Endothelial cell of umbilical vein (primary cell): ENCODE measurements at regions not wholly inside any gene's neighbourhood (a gene's known extent, or its start where the extent isn't known, plus 50 kb on each side); places are given as distances from the start of the nearest gene placed in this dataset.

Experiments used
- BruUV-seq: library from RNA; stranded (reverse); fragments of 400-500 nt; replicated peaks from 2 replicates; lab custom pipeline; 2021; lab: Mats Ljungman, UMichigan
- CTCF ChIA-PET: fragments of 300-600, 350-600 bp; sonication (Branson Sonifier 250); formaldehyde crosslinking; loops from one replicate; lab custom pipeline; 2021; ENCODE audit warnings: antibody characterized with exemption, inconsistent platforms; lab: Charles Lee
- POLR2A ChIA-PET: fragments of 300-600, 350-600 bp; sonication (Branson Sonifier 250); formaldehyde crosslinking; loops from one replicate; lab custom pipeline; 2021; ENCODE audit warnings: antibody characterized with exemption, inconsistent platforms; lab: Charles Lee
- DNase-seq: peaks from one replicate; pipeline ENCODE4 v3.0.0-alpha.2; 2011; ENCODE audit warnings: low read depth, low spot score
- FAIRE-seq: peaks from 2 replicates; lab custom pipeline; 2011; peaks lifted over from hg19 to GRCh38; lab: Jason Lieb, UNC
- H2AFZ ChIP-seq: 2 replicates; pipeline ENCODE4 v1.6.0; 2012; ENCODE audit warnings: low read depth, low read length, control low read depth, inconsistent platforms
- H3K27ac ChIP-seq: 2 replicates; pipeline ENCODE4 v1.5.1; 2011; ENCODE audit warnings: low read depth, mild to moderate bottlenecking, control low read depth, low read length, moderate library complexity; ENCODE audit not compliant: insufficient read depth
- H3K27me3 ChIP-seq, 2 experiments: 2 replicates each; pipeline versions ENCODE4 v1.6.0 to v1.6.1; 2011; ENCODE audit warnings: low read length in 2 of 2, mixed read lengths in 1 of 2; ENCODE audit not compliant: control insufficient read depth in 2 of 2, insufficient read depth in 2 of 2
- H3K36me3 ChIP-seq, 2 experiments: 2 replicates in 1 of 2; 3 replicates in 1 of 2; pipeline ENCODE4 v1.5.1; 2011; ENCODE audit warnings: low read length in 2 of 2, mild to moderate bottlenecking in 1 of 2, moderate library complexity in 1 of 2; ENCODE audit not compliant: control insufficient read depth in 2 of 2, insufficient read depth in 2 of 2; ENCODE audit errors: extremely low read depth in 1 of 2
- H3K4me1 ChIP-seq: 3 replicates; pipeline ENCODE4 v1.5.1; 2011; ENCODE audit warnings: mild to moderate bottlenecking, low read length; ENCODE audit not compliant: control insufficient read depth, insufficient read depth; ENCODE audit errors: extremely low read depth
- H3K4me2 ChIP-seq: 2 replicates; pipeline ENCODE4 v1.6.1; 2011; ENCODE audit warnings: low read length, control low read depth, mixed read lengths; ENCODE audit not compliant: insufficient read depth
- H3K4me3 ChIP-seq, 3 experiments: fragments of 200-600 bp in 1 of 3; sonication (generic), shearing (Covaris generic) in 1 of 3; replicated peaks in 1 of 3; 2 replicates each; pipeline ENCODE4 v1.5.1; 2011 to 2016; ENCODE audit warnings: control low read depth in 3 of 3, low read length in 3 of 3, mild to moderate bottlenecking in 2 of 3, inconsistent platforms in 1 of 3, low read depth in 1 of 3, moderate library complexity in 1 of 3; ENCODE audit not compliant: insufficient read depth in 1 of 3
- H3K79me2 ChIP-seq: 2 replicates; pipeline ENCODE4 v1.6.0; 2012; ENCODE audit warnings: low read length, inconsistent platforms; ENCODE audit not compliant: control insufficient read depth, insufficient read depth
- H3K9ac ChIP-seq: replicated peaks from 2 replicates; pipeline ENCODE3; 2011; ENCODE audit warnings: low read length, control low read depth; ENCODE audit not compliant: insufficient read depth; ENCODE audit errors: extremely low read depth
- H3K9me1 ChIP-seq: replicated peaks from 3 replicates; pipeline ENCODE4 v1.6.0; 2011; ENCODE audit warnings: mild to moderate bottlenecking, low read length; ENCODE audit not compliant: control insufficient read depth, insufficient read depth; ENCODE audit errors: extremely low read depth
- H3K9me3 ChIP-seq: replicated peaks from 2 replicates; pipeline ENCODE4 v1.5.1; 2012; ENCODE audit warnings: low read length, inconsistent platforms; ENCODE audit not compliant: control insufficient read depth, insufficient read depth
- H4K20me1 ChIP-seq: replicated peaks from 2 replicates; pipeline ENCODE3; 2011; ENCODE audit warnings: mild to moderate bottlenecking, low read length; ENCODE audit not compliant: control insufficient read depth, insufficient read depth; ENCODE audit errors: extremely low read depth
- CTCF ChIP-seq, 2 donors: IDR thresholded peaks; 1 replicate in 1 of 2; 2 replicates in 1 of 2; pipeline ENCODE4 v1.5.1; 2011; ENCODE audit warnings: low read length in 2 of 2, mild to moderate bottlenecking in 2 of 2, moderate library complexity in 2 of 2, control low read depth in 1 of 2, inconsistent platforms in 1 of 2, low read depth in 1 of 2; ENCODE audit not compliant: insufficient read depth in 1 of 2; ENCODE audit errors: extremely low read depth in 1 of 2
- GATA2 ChIP-seq: IDR thresholded peaks from 2 replicates; pipeline ENCODE4 v1.7.0; 2011; ENCODE audit warnings: low read depth, mild to moderate bottlenecking, moderate library complexity, mixed read lengths, low read length; ENCODE audit not compliant: insufficient read length, insufficient read depth
- JUN ChIP-seq: IDR thresholded peaks from 2 replicates; pipeline ENCODE4 v1.6.1; 2011; ENCODE audit warnings: borderline replicate concordance, low read depth; ENCODE audit not compliant: insufficient read length, insufficient read depth
- MAX ChIP-seq: IDR thresholded peaks from 2 replicates; pipeline ENCODE4 v1.6.1; 2011; ENCODE audit not compliant: insufficient read depth, insufficient read length
- MYC ChIP-seq: IDR thresholded peaks from one replicate; pipeline ENCODE4 v1.6.1; 2011; ENCODE audit warnings: mild to moderate bottlenecking, low read depth, low read length
- POLR2A ChIP-seq: IDR thresholded peaks from 2 replicates; pipeline ENCODE4 v1.6.1; 2012; ENCODE audit warnings: low read depth, mild to moderate bottlenecking, control low read depth, low read length
- dilution Hi-C: fragments of 300-500 bp; cut with MboI; formaldehyde crosslinking; loops from one replicate; pipeline ENCODE4 v1.15.0; 2019; ENCODE audit warnings: low sequenced_read_pairs; ENCODE audit not compliant: extremely low pct_ligation_motif_present
- intact Hi-C: fragments of 100-400 bp; cut with micrococcal nuclease; formaldehyde crosslinking; loops from one replicate; pipeline ENCODE4 v1.10.0; 2022

DNA sequence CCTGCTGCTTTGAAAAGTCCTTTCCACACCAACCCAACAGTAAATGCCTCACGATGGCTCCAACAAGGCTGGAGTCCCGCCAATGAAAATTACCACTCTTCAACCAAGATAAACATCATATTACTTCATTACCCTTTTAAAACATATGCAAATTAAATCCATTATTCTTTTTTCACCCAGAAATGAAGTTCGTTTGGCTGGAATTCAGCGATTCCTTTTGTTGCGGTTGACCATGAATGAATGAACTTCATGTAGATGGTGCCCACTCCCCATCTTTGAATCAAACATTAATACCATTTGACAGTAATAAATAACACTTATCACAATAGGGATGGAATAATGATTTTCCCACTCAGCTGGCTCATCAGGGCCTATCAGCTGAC lies 211.5 kb upstream of the TOX3 start:
- BruUV-seq = no TSS peak
- no peaks in the 10 kb centered on the region for H4K20me1 ChIP-seq
- no peaks in the 10 kb centered on the region for H3K79me2 ChIP-seq
- no peaks in the 10 kb centered on the region for H3K27me3 ChIP-seq
- H3K4me3 ChIP-seq = no peak overlapping the region
- H3K36me3 ChIP-seq = no peaks in the 10 kb centered on the region
- dilution Hi-C loops (no loop called here), intact Hi-C loops (no loop called here)
- H3K9ac ChIP-seq = no peak overlapping the region
- H3K9me1 ChIP-seq = no peaks in the 10 kb centered on the region
- H3K27ac ChIP-seq = no peak overlapping the region
- TF ChIP-seq MAX (no peak), MYC (no peak), POLR2A (no peak), GATA2 (no peak), JUN (no peak), CTCF (IDR thresholded peaks at IDR 0.05; ENCODE audit: extremely low read depth in 1 of 2, insufficient read depth in 1 of 2, low read depth in 1 of 2, low read length in 2 of 2) (no peak)
- H2AFZ ChIP-seq = no peak overlapping the region
- peaks cover 7% of the 10 kb centered on the region for H3K9me3 ChIP-seq
- no peak for DNase-seq
- no peak overlapping the region for H3K4me2 ChIP-seq
- no peaks in the 10 kb centered on the region for H3K4me1 ChIP-seq
- FAIRE-seq = no peak
- ChIA-PET POLR2A (no interaction called here), CTCF (no interaction called here)
